Fibroblast of the aortic adventitia (primary cell): ENCODE measurements at regions not wholly inside any gene's neighbourhood (a gene's known extent, or its start where the extent isn't known, plus 50 kb on each side); places are given as distances from the start of the nearest gene placed in this dataset.

Source experiments
- DNase-seq: peaks from one replicate; pipeline ENCODE4 v3.0.0-alpha.2; 2010; ENCODE audit warnings: low read depth
- H3K4me3 ChIP-seq: 2 replicates; pipeline ENCODE4 v1.5.1; 2011; ENCODE audit warnings: low read depth, mild to moderate bottlenecking, control low read depth, low read length, moderate library complexity
- CTCF ChIP-seq: IDR thresholded peaks from 2 replicates; pipeline ENCODE4 v1.5.1; 2011; ENCODE audit warnings: mild to moderate bottlenecking, low read length, control low read depth, inconsistent platforms; ENCODE audit not compliant: insufficient read depth

- TF ChIP-seq CTCF: no peak
- DNase-seq: no peak
- no peak overlapping the region for H3K4me3 ChIP-seq
These were observed 158.1 kb downstream of the BCOR start for GRCh38 chrX:39939678-39940077.

GRCh38 chrX:39941332-39941920, 156.3 kb downstream of the BCOR start:
- no peak overlapping the region for H3K4me3 ChIP-seq
- DNase-seq: no peak
- TF ChIP-seq CTCF: no peak

GRCh38 chrX:39944416-39944815, 153.3 kb downstream of the BCOR start:
- H3K4me3 ChIP-seq: no peak overlapping the region
- DNase-seq: no peak
- no peak for TF ChIP-seq CTCF

GRCh38 chrX:39945709-39946108, 152.0 kb downstream of the BCOR start:
- DNase-seq: no peak
- no peak overlapping the region for H3K4me3 ChIP-seq
- no peak for TF ChIP-seq CTCF

GRCh38 chrX:39946822-39947221, 150.9 kb downstream of the BCOR start:
- H3K4me3 ChIP-seq: no peak overlapping the region
- DNase-seq: peak; percentile 16
- TF ChIP-seq CTCF: no peak

GRCh38 chrX:39948582-39948981, 149.2 kb downstream of the BCOR start:
- DNase-seq: no peak
- H3K4me3 ChIP-seq: no peak overlapping the region
- TF ChIP-seq CTCF: no peak

- no peak for TF ChIP-seq CTCF
- H3K4me3 ChIP-seq: no peak overlapping the region
- DNase-seq: no peak
These were observed 147.6 kb downstream of the BCOR start for GRCh38 chrX:39950018-39950688.
